ENCODE measurements at regions not wholly inside any gene's neighbourhood (a gene's known extent, or its start where the extent isn't known, plus 50 kb on each side); places are given as distances from the start of the nearest gene placed in this dataset.

- no peak for TF ChIP-seq PRDM15 (CRISPR knock-in tag; IDR thresholded peaks at IDR 0.05)
- TF ChIP-seq, protein P1, sequence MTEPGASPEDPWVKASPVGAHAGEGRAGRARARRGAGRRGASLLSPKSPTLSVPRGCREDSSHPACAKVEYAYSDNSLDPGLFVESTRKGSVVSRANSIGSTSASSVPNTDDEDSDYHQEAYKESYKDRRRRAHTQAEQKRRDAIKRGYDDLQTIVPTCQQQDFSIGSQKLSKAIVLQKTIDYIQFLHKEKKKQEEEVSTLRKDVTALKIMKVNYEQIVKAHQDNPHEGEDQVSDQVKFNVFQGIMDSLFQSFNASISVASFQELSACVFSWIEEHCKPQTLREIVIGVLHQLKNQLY (CRISPR knock-in tag; IDR thresholded peaks at IDR 0.05): no peak
- no peak for TF ChIP-seq ZNF317 (CRISPR knock-in tag; IDR thresholded peaks at IDR 0.05; ENCODE audit: borderline replicate concordance, low read depth)
- TF ChIP-seq ZNF219 (CRISPR knock-in tag; IDR thresholded peaks at IDR 0.05; ENCODE audit: borderline replicate concordance): no peak
- no peak for TF ChIP-seq ZNF138 (CRISPR knock-in tag; conservative IDR thresholded peaks at IDR 0.05)
- TF ChIP-seq, protein P2, sequence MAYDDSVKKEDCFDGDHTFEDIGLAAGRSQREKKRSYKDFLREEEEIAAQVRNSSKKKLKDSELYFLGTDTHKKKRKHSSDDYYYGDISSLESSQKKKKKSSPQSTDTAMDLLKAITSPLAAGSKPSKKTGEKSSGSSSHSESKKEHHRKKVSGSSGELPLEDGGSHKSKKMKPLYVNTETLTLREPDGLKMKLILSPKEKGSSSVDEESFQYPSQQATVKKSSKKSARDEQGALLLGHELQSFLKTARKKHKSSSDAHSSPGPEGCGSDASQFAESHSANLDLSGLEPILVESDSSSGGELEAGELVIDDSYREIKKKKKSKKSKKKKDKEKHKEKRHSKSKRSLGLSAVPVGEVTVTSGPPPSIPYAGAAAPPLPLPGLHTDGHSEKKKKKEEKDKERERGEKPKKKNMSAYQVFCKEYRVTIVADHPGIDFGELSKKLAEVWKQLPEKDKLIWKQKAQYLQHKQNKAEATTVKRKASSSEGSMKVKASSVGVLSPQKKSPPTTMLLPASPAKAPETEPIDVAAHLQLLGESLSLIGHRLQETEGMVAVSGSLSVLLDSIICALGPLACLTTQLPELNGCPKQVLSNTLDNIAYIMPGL (CRISPR knock-in tag; IDR thresholded peaks at IDR 0.05): no peak
Measured at GRCh38 chr4:125388613-125389012, 73.9 kb downstream of the FAT4 start (continued).

- Mint-ChIP-seq H3K27me3 (ENCODE audit: low read depth) (no peaks in the 10 kb centered on the region), H3K4me3 (no peak overlapping the region), H3K36me3 (peaks cover 7% of the 10 kb centered on the region), H3K4me1 (peaks cover 20% of the 10 kb centered on the region), H3K9me3 (peaks cover 9% of the 10 kb centered on the region), H3K27ac (0 out of 2 replicates have a peak overlapping the region, but pooled peaks have one; percentile 37)
- ATAC-seq: no peak
- TF ChIP-seq KAT7 (CRISPR knock-in tag; IDR thresholded peaks at IDR 0.05; ENCODE audit: borderline replicate concordance): no peak
- no peak for TF ChIP-seq JUN (CRISPR knock-in tag; IDR thresholded peaks at IDR 0.05)
- no peak for TF ChIP-seq ATF6 (CRISPR knock-in tag; IDR thresholded peaks at IDR 0.05)
- TF ChIP-seq IRF2 (CRISPR knock-in tag; IDR thresholded peaks at IDR 0.05; ENCODE audit: borderline replicate concordance, low read depth): no peak
- TF ChIP-seq, protein P3, sequence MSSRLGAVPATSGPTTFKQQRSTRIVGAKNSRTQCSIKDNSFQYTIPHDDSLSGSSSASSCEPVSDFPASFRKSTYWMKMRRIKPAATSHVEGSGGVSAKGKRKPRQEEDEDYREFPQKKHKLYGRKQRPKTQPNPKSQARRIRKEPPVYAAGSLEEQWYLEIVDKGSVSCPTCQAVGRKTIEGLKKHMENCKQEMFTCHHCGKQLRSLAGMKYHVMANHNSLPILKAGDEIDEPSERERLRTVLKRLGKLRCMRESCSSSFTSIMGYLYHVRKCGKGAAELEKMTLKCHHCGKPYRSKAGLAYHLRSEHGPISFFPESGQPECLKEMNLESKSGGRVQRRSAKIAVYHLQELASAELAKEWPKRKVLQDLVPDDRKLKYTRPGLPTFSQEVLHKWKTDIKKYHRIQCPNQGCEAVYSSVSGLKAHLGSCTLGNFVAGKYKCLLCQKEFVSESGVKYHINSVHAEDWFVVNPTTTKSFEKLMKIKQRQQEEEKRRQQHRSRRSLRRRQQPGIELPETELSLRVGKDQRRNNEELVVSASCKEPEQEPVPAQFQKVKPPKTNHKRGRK (CRISPR knock-in tag; IDR thresholded peaks at IDR 0.05; ENCODE audit: borderline replicate concordance): no peak
- TF ChIP-seq ZNF138 (CRISPR knock-in tag; conservative IDR thresholded peaks at IDR 0.05): no peak
- TF ChIP-seq TEAD4 (CRISPR knock-in tag; IDR thresholded peaks at IDR 0.05): no peak
- TF ChIP-seq ZNF396 (CRISPR knock-in tag; IDR thresholded peaks at IDR 0.05; ENCODE audit: borderline replicate concordance): no peak
- no peak for TF ChIP-seq ZNF317 (CRISPR knock-in tag; IDR thresholded peaks at IDR 0.05; ENCODE audit: borderline replicate concordance, low read depth)
- TF ChIP-seq SOX15 (CRISPR knock-in tag; IDR thresholded peaks at IDR 0.05): no peak
- no peak for TF ChIP-seq PREB (CRISPR knock-in tag; IDR thresholded peaks at IDR 0.05; ENCODE audit: borderline replicate concordance)
- TF ChIP-seq SMAD4 (CRISPR knock-in tag; IDR thresholded peaks at IDR 0.05): no peak
- no peak for TF ChIP-seq ETV6 (CRISPR knock-in tag; IDR thresholded peaks at IDR 0.05)
- TF ChIP-seq, protein P4, sequence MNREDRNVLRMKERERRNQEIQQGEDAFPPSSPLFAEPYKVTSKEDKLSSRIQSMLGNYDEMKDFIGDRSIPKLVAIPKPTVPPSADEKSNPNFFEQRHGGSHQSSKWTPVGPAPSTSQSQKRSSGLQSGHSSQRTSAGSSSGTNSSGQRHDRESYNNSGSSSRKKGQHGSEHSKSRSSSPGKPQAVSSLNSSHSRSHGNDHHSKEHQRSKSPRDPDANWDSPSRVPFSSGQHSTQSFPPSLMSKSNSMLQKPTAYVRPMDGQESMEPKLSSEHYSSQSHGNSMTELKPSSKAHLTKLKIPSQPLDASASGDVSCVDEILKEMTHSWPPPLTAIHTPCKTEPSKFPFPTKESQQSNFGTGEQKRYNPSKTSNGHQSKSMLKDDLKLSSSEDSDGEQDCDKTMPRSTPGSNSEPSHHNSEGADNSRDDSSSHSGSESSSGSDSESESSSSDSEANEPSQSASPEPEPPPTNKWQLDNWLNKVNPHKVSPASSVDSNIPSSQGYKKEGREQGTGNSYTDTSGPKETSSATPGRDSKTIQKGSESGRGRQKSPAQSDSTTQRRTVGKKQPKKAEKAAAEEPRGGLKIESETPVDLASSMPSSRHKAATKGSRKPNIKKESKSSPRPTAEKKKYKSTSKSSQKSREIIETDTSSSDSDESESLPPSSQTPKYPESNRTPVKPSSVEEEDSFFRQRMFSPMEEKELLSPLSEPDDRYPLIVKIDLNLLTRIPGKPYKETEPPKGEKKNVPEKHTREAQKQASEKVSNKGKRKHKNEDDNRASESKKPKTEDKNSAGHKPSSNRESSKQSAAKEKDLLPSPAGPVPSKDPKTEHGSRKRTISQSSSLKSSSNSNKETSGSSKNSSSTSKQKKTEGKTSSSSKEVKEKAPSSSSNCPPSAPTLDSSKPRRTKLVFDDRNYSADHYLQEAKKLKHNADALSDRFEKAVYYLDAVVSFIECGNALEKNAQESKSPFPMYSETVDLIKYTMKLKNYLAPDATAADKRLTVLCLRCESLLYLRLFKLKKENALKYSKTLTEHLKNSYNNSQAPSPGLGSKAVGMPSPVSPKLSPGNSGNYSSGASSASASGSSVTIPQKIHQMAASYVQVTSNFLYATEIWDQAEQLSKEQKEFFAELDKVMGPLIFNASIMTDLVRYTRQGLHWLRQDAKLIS (CRISPR knock-in tag; IDR thresholded peaks at IDR 0.05; ENCODE audit: borderline replicate concordance): no peak
- no peak for TF ChIP-seq EMX1 (CRISPR knock-in tag; IDR thresholded peaks at IDR 0.05)
- ChIA-PET CTCF (no interaction called here), POLR2A (no interaction called here)
- DNase-seq (ENCODE audit: low spot score): no peak
Measured at GRCh38 chr4:125389713-125390112, 75.0 kb downstream of the FAT4 start.
